C4-2B (cell line): ENCODE measurements at regions not wholly inside any gene's neighbourhood (a gene's known extent, or its start where the extent isn't known, plus 50 kb on each side); places are given as distances from the start of the nearest gene placed in this dataset.
"Not testable (repeated sequence)": the region's sequence is repeated elsewhere in the genome, so short reads cannot be mapped to it uniquely, and the experiment has no call there.

Experiments
- CTCF ChIP-seq: fragments of 450-650 bp; conservative IDR thresholded peaks from 2 replicates; pipeline ENCODE4 v1.5.1; 2017; ENCODE audit warnings: mild to moderate bottlenecking
- ZFX ChIP-seq: fragments of 450-650 bp; IDR thresholded peaks from 2 replicates; pipeline ENCODE4 v1.6.1; 2017

- TF ChIP-seq CTCF, ZFX: not testable (repeated sequence)
Observed at GRCh38 chr3:91403938-91404337, 2296.5 kb downstream of the EPHA3 start.
